CD4-positive, alpha-beta T cell treated with Interleukin-17A for 4 hours (primary cell): ENCODE measurements at regions not wholly inside any gene's neighbourhood (a gene's known extent, or its start where the extent isn't known, plus 50 kb on each side); places are given as distances from the start of the nearest gene placed in this dataset.
"Not testable (repeated sequence)": the region's sequence is repeated elsewhere in the genome, so short reads cannot be mapped to it uniquely, and the experiment has no call there.

Experiments
- DNase-seq: peaks from one replicate; pipeline ENCODE4 v3.0.0-alpha.2; 2020; ENCODE audit warnings: mixed read lengths

DNA sequence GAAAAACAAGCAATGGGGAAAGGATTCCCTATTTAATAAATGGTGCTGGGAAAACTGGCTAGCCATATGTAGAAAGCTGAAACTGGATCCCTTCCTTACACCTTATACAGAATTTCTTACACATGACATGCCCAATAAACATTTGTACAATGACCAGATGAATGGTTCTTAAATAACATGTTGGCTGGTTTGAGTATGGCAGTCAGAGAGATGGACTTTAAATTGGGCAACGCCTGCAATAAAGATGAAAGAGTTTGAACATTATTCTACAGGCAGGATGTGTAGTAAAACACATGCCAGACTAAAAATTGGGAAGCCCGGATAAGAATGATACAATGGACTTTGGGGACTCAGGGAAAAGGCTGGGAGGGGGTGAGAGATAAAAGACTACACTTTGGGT is 360.6 kb upstream of the KITLG start:
- DNase-seq, result no peak

DNA sequence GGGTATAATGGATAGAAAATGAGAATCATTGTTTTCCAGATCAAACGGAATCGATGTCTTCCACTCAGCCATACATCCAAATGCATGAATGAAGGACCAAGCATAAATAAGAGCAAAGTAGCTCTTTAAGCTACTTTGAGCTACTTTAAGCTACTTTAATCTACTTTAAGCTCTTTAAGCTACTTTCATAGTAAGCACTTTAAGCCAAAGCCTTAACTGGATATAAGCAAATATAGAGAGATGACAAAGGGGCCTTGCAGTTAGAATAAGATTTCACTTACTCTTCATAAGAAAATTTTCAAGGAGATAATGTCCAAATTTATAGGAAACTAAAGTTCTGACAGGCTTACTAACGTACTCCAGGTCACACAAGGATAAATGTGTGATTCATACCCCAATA is 355.6 kb upstream of the KITLG start:
- no peak for DNase-seq

DNA sequence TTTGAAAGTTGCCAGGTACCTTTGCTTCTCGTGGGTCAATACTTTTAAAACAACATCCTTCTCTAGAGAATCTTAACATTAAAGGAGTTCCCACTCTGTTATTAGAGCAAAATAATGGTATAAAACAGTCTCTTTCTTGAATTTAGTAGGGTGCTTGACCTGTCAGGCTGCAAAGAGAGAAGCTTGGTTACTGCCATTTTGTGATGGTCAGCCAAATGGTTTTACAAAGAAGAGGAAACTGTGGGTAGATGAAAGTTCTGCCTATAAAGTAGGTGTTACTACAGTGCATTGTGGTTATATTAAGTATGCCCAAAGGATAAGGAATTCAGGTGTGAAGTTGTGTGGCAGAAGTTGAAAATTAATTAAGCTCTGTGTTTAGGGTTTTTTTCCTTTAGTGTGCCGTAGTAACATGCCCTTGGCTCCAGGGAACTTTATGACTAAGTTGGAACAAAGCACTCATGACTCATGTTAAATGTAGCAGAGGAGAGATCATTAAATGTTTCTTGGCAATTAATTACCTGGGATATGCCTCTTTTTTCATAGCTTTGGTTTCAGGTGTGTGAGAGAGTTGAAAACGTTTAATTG is 354.0 kb upstream of the KITLG start:
- no peak for DNase-seq

DNA sequence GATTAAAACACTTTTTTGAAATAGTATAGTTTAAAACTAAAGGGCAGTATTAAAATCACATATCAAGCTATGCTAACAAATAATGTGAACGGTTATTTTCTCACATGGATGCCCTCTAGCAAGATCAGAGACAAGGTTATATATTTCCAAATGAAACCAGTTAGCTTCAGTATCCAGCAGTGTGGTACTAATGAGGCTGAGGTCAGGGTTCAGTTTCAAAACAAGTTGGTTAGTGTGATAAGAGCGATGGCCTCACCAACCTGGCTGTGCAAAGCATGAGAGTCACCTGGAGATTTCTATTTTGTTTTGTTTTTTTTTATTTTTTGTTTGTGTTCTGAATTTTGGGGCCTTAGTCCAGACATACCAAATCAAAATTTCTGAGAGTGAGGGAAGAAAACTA is 352.2 kb upstream of the KITLG start:
- DNase-seq, result no peak

DNA sequence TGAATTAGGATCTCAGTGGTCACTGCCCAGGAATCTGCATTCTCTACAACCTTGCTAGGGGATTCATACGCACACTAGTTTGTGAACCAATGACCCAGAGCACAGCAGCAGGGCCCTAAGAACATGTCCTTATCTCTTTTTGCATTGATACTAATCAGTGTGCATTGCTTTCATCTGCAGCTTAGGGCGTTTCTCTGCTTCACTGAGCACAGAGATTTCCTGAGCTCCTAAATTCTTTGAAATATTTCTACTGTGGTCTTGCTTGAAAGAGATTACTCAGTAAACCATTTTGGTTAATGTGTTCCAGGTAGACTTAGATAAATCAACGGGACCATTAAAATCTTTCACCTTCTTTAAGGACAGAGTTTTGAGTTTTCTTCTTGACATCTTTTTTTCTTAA is 351.3 kb upstream of the KITLG start:
- DNase-seq, result no peak

DNA sequence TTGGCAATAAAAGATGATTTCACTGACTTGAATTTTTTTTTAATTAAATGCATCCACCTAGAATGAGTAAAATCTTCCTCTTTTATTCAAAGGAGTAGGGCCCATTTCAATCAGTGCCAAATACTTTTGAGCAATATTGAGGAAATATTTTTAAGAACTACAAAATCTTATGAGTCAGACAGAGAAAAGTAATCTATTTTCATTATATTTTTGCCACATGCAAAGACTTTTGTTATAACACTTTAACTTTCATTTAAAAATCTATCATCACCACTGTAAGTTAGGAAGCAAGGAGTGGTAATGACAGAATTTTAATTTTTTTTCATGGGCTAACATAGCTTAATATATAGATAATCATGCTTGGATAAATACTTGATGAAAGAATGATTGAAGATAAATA is 345.2 kb upstream of the KITLG start:
- no peak for DNase-seq

DNA sequence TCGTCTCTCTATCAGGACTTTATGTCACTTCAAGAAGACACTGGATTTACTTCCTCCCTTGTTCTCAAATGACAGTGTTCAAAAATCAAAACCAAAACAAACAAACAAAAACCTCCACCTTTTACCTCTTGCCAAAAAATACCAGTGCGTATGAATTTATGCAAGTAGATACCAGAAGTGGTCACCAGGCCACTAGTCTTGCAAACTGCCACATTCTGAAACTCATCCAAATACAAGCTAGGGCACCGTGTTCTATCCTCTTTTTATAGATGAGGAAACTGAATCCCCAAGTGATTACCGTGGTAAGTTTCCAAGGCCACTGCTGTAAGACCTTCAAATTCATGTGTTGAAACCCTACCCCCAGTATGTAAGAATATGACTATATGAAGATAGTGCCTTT is 343.9 kb upstream of the KITLG start:
- no peak for DNase-seq

DNA sequence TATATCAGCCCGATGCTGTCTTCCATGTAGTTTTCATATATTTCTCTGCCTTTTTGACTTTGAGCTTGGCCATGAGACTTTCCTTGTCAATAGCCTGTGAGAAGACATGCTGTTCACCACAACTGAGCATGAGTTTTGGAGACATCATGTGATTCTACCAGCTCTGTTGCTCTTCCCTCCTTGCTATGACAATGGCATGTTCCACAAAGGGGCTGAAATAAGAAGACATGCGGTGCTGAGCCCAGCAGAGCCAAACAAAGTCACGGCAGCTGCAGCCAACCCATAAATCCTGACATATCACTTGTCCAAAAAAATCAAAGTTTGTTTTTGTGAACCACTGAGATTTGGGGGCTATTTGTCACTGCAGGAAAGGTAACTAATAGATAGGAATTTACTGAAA is 343.4 kb upstream of the KITLG start:
- DNase-seq, result no peak

DNA sequence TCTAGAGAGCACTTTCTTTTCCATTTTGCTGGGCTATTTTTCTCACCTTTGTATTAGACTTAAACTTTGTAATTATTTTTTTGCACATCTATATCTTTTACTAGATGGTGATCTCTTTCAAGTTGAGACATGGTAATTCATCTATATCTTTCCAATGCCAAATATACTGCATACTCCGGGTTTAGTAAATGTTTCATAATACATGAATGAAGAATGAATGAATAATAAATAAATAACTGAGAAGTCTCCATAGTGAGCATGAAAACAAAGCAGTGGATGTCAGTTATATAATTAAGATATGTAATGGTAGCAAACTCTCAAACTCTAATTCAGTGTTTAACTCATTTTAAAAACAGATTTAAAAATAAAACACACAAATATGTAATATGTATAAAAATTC is 342.5 kb upstream of the KITLG start:
- no peak for DNase-seq

DNA sequence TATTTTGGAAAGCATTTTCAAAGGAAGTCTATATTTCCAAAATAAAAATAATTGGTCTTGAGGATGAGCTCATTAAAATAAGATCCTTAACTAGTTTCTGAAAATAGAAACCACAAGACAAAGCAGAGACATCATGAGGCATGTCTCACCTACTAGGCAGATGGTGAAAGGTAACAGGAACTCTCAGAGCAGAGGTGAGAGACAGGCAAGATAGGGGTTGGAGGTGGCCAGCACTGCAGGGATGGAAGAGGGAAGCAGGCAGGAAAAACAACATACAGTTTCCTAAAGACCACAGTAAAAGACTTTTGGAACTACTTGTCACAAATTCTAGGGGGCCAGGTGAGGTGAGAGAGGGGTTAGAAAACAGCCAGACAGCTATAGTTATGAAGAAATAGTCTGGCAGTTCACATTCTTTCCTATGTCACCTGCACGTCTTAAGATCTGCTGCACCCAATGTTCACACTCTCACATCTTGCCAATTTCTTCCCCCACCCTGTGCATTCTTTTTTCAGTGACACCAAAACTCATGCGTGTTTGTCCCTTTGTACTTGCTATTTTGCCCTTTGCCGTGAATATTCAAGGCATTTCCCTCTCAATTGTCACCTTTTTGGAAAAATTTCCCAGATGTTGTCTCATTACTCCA is 341.7 kb upstream of the KITLG start:
- DNase-seq, result no peak

DNA sequence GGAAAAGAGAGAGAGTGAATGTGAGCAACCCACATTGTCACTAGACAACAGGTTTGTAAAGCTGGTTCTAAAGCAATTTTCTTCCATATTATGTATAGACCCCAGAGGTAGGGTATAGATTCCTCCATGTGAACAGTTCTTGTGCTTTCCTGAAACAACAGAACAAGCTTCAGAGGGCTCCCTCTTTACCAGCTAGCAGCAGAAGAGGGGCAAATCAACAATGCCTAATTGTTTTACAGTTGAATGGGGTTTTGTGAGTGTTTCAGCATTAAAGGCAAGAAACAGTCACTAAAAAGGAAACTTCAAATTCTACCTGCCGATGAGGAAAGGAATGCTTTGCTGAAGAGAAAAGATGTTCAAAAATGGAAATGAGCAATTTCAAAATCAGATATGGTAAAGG is 341.2 kb upstream of the KITLG start:
- no peak for DNase-seq

DNA sequence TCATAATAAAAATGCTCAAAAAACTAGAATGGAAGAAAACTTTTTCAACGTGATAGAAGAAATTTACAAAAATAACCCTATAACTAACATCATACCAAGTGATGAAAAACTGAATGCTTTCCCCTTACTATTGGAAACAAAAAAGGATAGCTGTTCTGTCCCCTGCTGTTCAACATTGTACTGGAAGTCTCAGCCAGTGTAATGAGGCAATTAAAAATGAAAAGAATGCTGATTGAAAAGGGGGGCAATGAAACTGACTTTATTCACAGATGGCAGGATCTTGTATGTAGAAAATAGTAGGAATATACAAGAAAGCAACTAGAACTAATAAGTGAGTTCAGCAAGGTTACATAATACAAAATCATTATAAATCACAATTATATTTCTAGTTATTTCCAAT is 337.9 kb upstream of the KITLG start:
- no peak for DNase-seq

DNA sequence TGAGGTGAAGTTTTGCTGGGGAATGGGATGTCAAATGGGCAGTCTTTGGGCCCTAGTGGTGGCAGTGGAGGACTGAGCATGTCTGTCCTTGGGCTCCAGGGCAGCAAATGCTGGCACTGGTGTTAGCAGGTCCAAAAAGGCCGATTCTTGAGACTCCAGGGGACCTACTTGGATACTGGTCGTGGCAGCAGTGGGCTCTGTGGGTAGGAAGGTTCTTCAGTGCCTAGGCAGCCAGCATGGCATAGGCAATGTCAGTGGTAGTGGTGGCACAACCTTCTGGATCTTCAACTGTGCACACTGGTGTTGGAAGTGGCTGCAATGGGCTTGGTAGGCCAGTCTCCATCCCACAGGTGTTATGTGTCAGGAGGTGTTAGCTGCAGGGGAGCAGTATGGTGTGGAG is 334.7 kb upstream of the KITLG start:
- DNase-seq, result no peak

DNA sequence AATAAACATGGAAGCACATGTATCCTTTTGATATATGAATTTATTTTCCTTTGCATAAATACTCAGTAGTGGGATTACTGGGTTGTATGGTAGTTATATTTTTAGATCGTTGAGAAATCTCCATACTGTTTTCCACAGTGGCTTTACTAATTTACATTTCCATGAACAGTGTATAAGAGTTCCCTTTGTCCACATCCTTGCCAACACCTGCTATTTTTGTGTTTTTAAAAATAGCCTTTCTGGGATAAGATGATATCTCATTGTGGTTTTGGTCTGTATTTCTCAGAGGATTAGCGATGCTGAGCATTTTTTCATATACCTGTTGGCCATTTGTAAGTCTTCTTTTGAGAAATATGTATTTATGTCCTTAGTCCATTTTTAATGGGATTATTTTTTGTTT is 329.2 kb upstream of the KITLG start:
- no peak for DNase-seq

DNA sequence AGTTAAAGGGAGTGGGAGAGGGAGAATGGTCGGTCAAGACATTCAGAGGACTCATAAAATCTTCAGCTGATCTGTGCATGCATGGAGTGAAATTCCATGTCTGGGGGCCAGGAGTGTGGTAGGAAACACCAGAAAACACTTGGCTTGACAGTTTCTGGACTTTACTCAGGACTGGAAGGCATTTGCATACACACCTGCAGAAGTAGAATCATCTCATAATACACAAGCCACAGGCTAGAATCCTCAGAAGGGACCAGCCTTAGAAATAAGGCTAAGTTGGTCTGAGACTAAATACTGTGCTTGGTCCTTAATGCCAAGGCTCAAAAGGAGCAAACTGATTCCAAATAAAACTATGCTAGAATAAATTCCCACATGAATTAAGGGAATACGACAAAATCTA is 328.1 kb upstream of the KITLG start:
- no peak for DNase-seq

DNA sequence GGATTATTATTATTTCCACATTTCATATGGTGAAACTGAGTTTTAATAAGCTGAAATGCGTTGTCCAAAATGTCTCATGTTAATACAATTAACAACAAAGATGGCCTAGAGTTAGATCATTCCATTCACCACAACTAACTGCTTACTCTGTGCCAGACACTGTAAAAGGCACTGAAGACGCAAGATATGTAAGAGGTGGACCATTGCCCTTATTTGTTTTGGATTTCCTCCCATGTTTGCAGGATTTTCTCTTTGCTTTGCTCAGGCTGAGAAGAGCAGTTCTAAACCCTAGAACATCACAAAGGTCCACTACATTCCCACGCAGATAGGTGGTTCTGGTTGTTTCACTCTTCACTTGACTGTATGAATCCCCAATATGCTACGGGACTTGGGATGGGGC is 324.4 kb upstream of the KITLG start:
- DNase-seq, result no peak

DNA sequence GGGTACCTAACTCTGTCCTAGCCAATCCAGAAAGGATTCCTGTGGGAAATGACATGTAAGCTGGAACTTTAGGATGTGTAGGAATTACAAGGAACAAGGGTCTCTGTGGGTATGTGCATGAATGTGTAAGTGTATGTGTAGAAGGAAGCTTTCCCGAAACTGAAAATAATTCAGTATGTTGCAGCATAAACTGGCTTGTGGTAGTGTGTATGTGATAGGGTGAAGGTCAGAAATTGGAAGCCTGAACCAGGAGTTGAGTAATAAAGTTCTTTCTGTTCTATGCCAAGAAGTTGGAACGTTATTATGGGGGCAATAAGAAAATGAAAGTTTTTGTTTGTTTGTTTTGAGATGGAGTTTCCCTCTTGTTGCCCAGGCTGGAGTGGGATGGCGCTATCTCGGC is 323.1 kb upstream of the KITLG start:
- DNase-seq, result no peak

DNA sequence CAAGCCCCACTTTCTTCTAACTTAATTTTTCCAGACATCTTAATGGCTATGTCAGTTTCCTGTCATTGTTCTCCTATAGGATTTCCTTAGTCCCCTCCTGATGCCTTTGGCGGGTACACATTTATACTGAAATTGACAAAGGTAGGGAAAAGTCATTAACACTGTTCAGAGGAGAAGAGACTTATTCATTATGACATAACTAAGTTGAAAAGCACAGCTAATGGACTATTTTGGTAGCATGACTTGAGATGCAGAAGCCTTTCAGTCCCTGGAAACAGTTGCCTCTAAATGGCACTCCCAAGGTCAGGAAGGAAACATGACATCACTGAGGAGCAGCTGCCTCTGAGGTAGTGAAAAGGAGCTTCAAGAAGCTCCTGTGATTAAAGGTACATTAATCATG is 317.5 kb upstream of the KITLG start:
- no peak for DNase-seq

DNA sequence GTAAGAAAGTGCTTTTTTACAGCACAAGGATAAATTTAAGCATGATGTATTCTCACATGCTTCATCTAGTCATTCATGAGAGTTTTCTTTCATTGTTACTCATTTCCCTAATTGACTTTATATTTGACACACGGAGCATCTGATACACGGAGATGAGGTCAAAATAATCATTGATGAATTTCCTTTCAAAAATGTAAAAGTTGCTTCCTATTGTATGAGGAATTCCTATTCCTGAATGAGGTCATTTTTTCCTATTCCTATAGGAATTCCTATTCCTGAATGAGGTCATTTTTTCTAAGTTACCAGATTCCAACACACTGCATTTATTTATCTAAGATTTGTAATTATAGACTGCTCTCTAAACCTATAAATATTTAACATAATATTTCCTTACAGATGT is 316.7 kb upstream of the KITLG start:
- no peak for DNase-seq

DNA sequence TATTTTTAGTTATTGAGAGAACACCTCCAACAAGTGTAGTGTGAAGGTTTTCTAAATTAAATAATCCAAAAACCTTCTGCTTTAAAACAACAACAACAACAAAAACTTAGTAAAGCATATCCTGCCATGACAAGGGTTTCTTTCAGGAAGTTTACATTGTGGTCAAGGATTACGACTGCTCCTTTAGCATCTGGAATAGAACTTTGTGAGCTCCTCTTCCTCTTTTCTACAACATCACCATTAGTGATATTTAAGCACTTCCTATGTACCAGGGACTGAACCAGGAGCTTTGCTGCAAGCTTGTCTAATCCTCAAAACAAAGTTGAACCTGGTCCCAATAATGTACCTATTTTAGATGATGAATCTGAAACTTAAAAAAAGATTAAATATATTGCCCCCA is 315.4 kb upstream of the KITLG start:
- DNase-seq, result no peak

DNA sequence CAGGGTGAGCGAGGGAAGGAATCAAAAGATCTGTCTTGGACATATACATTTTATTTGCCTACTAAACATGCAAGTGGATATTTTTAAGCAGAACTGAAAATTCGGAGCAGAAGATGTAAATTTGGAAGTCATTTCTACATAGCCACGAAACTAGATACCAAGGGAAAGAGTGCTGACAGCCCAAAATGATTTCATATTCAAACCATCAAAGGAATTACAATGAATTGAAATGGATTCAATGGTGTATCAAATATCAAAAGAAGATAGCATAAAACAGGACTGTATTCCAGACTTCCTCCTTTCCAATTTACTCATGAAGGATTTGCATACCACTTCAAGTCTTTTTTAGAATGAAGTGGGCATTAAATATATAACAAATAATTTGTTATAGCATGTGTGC is 313.5 kb upstream of the KITLG start:
- DNase-seq, result no peak

DNA sequence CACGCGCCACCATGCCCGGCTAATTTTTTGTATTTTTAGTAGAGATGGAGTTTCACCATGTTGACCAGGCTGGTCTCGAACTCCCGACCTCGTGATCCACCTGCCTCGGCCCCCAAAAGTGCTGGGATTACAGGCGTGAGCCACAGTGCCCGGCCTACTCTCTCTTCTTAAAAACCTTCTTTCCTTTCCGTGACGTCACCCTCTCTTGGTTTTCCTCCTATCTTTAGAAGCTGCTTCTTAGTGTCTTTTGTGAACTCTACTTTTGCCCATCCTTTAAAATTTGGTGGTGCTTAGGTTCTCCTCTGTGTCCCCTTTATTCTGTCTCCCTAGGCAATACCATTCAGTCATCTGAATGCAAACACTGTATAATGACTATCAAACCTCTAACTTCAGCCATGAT is 311.2 kb upstream of the KITLG start:
- DNase-seq, result not testable (repeated sequence)

DNA sequence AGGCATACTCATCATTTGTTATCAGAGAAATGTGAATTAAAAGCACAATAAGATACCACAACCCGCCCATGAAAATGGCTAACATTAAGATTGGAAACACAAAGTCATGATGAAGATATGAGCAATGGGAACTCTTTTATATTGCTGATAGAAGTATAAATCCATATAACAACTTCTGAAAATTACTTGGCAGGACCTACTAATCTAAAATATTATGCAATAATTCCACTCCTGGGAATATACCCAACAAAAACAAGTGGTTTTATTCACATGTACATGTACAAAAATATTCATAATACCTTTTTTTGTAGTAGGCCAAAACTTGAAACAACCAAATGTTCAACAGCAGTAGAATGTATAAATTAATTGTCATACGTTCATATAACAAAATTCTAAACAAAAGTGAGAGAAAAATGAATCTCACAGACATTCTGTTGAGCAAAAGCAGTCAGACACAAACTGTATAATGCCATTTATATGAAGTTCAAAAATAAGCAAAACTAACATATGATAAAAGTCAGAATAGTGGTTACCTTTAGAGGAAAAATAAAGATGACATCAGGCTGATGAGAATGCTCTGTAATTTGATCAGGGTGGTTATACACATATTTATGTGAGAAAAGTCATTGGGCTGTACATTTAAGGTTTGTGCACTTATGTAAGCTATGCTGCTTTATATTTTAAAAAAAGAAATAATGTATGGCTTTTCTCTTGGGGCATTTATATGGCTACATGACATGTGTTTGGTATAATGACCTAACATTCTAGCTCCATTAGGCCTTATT is 309.2 kb upstream of the KITLG start:
- DNase-seq, result no peak

DNA sequence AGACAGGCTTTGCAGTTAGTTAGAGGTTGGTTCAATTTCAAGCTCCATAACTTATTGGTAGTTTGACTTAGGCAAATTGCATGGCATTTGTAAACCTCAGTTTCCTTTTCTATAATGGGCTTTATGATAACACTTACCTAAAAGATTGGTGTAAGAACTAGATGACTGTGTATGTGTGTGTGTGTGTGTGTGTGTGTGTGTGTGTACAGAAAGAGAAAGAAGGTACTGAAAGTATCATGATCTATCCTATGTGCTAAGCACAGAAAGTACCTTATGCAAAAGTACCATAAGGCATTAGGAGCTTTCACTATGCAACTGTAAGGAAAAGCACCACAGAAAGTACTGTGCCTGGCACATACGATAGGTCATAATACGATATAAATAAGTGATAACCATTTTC is 304.3 kb upstream of the KITLG start:
- DNase-seq, result no peak

DNA sequence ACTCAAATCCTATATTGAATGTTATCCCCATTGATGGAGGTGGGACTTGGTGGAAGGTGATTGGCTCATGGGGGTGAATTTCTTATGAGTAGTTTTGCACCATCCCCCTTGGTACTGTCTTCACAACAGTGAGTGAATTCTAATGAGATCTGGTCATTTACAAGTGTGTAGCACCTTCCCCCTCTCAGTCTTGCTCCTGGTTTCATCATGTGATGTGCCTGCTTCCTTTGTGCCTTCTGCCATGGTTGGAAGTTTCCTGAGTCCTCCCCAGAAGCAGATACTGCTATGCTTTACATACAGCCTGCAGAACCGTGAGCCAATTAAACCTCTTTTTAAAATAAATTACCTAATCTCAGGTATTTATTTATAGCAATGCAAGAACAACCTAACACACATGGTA is 302.4 kb upstream of the KITLG start:
- no peak for DNase-seq
